Prostate gland (tissue), 2 donors: ENCODE measurements at regions not wholly inside any gene's neighbourhood (a gene's known extent, or its start where the extent isn't known, plus 50 kb on each side); places are given as distances from the start of the nearest gene placed in this dataset.

Experiments
- CTCF ChIP-seq, 4 experiments: fragments of 200-600 bp in 2 of 4; fragments of 450-650 bp in 2 of 4; sonication (generic) in 2 of 4; IDR thresholded peaks; 1 replicate in 3 of 4; 2 replicates in 1 of 4; pipeline ENCODE4 v1.5.1; 2016 to 2019; ENCODE audit warnings: antibody characterized with exemption in 4 of 4, mild to moderate bottlenecking in 2 of 4, moderate library complexity in 2 of 4
- POLR2A ChIP-seq: fragments of 450-650 bp; IDR thresholded peaks from one replicate; pipeline ENCODE4 v1.6.1; 2016; ENCODE audit warnings: antibody characterized with exemption, mild to moderate bottlenecking
- POLR2AphosphoS5 ChIP-seq: sonication (generic); formaldehyde crosslinking; IDR thresholded peaks from one replicate; pipeline ENCODE4 v1.6.1; 2017; ENCODE audit warnings: antibody characterized with exemption

DNA sequence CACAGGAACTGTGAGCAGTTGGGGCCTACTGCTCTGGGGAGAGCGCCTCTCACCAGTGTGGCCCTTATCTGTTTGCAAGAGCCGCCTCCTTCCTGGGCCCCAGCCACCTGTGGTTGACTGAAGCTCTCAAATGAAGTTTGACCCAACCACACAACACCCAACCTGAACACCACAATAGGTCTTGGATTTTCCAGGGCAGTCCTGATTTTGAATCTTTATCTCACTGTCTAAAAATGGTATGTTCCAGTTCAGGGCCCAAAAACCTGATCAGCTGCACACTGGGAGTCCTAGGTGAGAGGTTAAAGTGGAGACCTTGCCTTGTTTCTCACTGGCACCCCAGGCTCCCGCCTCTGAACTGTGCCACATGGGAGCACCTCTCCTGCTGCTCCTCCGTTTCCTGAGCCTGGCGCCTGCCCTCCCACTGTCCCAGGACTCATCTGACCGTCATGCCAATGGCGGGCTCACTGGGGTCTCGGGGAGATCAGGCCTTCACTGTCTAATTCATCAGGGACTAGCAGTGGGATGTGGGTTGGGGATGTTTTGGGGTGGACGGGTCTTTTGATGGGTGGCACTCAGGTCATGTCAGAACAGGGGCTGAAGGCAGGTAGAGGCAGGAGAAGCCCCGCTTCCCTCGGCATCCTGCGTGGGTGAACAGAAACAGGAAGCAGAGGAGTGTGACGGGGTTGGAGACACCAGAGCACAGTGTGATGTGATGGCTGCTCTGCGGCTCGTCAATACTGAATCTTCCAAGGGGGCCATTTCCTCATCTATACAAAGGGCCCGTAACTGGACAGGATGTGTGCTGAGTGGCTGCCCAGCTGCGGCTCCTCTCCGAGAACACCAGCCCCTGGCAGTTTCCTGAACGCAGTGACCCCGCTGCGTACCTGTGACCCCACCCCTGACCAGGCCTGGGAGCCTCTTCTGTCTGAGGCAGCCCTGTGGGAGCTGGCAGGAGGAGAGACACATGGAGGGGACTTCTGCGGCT is 59.6 kb upstream of the ITPKB start:
- no peak for TF ChIP-seq CTCF (IDR thresholded peaks at IDR 0.05)
- TF ChIP-seq POLR2A = no peak
- TF ChIP-seq POLR2AphosphoS5 = no peak
